GM19238 (cell line): ENCODE measurements at regions not wholly inside any gene's neighbourhood (a gene's known extent, or its start where the extent isn't known, plus 50 kb on each side); places are given as distances from the start of the nearest gene placed in this dataset.
"Not testable (repeated sequence)": the region's sequence is repeated elsewhere in the genome, so short reads cannot be mapped to it uniquely, and the experiment has no call there.

Experiments
- DNase-seq: peaks from one replicate; pipeline ENCODE4 v3.0.0; 2011; ENCODE audit warnings: low spot score; ENCODE audit not compliant: insufficient read length

- no peak for DNase-seq
Measured at GRCh38 chr5:18321262-18321942, 687.1 kb downstream of the TAF11L14 start.

DNA sequence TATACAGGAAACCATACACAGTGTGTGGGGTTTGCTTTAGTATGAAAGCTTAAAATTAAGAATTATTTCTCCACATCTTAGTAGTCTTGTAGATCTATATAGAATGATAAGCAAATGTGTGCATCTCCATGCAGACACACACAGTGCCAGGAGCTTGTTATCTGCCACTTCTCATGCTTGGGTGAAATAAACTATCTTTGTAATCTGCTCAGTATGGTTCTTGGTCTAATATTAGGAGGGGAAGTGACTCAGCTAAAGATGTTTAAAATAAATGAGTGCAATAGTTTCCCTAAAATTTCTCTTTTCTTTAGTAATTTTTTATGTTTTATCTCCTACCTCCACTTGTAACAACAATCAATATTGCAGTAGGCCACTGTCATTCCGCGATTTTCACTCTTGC lies 689.6 kb downstream of the TAF11L14 start:
- no peak for DNase-seq

DNA sequence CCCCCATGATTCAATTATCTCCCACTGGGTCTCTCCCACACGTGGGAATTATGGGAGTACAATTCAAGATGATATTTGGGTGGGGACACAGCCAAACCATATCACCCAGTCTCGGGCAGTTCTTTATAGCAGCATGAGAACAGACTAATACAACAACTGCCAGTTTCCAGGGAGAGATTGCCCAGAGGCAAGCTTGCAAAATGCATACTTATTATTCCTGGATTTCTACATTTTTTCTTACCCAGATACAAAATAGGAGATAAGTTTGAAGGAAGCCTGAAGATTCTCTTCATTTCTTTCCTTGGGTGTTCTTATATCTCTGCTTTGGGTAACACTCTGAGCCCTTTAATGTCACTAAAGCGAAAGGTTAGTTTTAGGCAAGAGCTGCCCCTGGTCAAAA lies 691.2 kb downstream of the TAF11L14 start:
- DNase-seq, result no peak

- no peak for DNase-seq
Measured at GRCh38 chr5:18329328-18329727, 695.1 kb downstream of the TAF11L14 start.

DNA sequence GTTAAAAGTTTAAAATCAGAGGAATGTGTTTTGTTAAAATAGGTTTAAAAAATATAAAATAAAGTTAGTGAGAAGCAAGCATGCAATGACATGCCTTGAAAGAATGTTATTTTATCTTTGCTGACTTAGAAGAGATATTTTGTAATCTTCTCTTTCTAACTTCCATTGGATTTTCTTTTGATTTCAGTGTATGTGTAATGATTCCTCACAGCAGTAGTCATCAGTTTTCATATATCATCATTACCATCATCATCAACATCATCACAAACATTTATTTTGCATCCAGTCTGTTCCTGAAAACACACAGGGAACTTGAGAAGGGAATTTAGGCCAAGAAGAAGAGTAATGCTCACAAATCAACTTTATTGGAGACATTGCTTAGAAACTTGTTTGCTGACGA lies 699.6 kb downstream of the TAF11L14 start:
- no peak for DNase-seq

DNA sequence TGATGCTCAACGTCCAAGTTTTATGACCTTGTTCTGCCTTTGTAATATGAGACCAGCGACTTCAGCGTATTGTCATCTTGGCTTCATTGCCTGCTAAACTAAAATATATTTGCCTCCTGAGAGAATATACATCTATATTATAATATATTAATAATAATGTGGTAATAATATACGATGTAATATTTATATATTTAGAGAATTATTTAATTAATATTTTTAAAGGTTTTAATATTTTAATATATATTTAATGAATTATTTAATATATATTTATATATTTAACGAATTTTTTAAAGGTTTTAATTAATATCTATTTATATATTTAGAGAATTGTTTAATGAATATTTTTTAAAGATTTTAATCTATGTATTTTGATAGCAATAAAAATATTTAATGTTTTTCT lies 700.7 kb downstream of the TAF11L14 start:
- DNase-seq, result no peak

DNA sequence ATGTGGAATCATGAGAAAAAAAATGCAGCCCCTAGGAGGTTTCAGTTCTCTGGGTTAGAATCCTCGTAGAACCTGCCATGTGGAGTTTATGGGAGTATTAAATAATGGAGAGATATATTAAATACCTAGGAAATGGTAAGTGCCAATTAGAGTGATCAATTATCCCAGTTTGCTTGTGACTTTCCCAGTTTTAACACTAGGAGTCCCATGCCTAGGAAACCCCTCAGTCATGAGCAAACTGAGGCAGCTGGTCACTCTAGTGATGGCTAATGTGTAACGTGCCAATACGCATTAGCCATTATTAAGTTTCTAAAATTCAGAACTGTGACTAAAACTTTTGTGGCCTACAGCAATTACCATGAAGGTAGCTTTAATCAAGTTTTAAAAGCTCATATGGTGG lies 720.6 kb downstream of the TAF11L14 start:
- no peak for DNase-seq

- no peak for DNase-seq
Measured at GRCh38 chr5:18357486-18357885, 723.2 kb downstream of the TAF11L14 start.

DNA sequence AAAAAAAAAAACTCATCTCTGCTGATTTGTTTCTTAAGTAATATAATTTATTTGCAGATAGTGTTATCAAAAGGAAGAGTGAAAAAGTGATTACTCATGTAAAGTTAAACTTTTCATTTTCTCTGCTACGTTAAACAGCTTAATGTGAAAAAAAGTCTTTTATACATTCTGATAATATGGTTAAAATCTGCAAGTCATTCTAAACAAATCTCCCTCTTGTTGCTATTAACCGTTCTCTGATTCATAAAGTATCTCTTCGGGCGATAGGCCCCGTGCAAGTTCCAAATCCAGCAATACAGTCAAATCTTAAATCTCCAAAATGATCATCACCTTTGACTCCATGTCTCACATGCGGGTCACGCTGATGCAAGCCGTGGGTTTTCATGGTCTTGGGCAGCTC lies 732.0 kb downstream of the TAF11L14 start:
- no peak for DNase-seq

GRCh38 chr5:18370531-18370930 lies 736.3 kb downstream of the TAF11L14 start:
- no peak for DNase-seq

DNA sequence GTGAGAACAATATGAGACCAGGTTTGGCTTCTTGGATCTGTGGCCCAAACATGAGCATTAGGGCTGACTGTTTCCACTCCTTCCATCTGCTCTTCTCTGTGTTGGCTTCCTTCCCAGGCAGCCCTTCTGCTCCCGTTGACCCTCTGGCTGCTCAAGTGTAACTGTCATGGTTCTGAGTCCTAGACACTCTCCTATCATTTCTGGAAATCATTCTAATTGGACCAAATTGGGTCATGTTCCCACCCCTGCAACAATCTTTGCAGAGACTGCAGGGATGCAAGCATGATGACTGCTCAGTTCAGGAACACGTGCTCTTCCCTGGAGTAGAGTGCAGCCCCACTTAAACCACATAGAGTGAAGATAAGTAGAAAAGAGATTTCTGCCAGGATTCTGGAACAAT lies 741.4 kb downstream of the TAF11L14 start:
- DNase-seq, result no peak

- no peak for DNase-seq
Measured at GRCh38 chr5:18378066-18378465, 743.8 kb downstream of the TAF11L14 start.

DNA sequence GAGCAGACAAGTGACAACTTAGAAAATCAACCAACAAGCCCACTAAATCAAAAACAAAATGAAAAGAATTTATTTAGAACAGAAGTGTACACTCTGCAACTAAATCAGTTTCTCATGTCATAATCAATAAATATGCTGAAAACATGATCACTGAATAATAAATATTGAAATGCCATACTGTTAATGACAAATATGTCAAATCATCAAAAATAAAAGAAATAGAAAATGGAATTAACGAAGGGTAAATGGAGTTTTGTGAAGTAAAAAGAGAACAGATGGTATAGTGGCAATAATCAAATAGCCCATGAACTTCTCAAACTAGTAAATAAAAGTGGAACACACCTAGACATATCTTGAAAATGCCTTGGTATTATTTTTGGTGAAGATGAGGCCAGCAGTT lies 744.9 kb downstream of the TAF11L14 start:
- DNase-seq, result no peak

DNA sequence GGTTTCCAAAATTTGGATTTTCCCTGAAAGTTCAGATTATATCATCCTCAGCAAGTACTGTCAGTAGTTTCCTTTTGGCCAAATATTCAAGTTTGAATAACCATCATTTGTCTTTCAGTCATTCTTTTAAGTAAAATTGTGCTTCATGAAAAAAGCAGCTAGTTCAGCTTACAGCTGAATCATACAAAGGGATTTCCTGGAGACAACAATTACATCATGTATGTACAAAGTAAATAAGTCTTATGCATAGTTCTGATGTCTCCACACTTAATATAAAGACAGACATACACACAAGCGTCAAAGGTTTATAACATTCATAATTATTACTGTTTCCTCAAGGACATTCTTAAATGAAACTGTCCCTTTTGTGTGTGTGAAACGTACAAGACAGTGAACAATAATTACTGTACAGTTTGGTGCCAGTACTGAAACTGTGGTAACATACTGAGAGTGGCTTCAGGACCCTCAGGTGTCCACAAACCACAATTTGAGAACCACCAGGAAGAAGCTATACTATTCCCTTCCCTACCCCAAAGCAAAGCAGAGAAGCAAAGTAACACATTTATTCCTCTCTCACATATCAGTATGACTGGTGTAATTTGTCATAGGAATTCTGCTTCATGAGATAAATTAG lies 746.6 kb downstream of the TAF11L14 start:
- DNase-seq, result no peak

DNA sequence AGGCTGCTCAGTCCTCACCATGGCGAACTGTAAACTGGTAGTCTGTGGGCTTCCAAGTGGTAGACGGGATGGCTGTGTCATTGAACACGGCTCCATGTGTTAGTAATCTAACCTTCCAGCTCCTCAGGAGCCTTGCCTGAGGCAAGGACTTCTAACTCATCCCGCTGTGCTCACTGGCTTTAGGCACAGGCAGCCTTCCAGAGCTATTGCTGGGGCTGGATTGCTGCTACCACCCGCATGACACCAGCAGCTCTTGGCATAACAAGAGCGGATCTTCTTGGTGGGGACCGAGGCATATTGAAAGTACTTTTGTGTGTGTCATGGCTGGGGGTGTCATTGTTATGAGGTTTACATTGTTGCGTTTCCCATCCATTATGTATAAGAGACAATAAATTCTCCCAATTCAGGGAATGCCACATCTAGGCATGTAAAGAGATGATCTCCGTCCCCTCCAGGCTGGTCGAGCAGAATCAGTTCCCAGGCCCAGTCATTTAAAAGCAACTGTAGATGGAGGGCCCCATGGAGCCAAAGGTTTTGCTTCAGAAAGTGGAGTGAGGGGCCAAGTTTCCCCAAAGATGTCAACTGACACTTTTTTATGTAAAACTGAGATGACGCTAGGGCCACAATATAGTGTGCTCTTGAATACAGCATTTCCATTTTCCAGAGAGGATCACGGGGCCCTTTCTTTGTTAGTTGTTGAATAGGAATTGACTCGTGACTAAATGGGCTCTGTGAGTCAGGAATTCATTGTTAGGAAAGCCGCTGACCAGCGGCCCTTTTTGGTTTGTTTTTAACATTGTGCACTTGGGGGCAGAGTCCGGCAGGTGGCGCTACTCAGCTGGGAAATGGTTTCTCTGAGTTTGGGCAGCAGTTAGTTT lies 759.5 kb downstream of the TAF11L14 start:
- no peak for DNase-seq

- DNase-seq, result no peak
Measured at GRCh38 chr5:18394443-18394804, 760.2 kb downstream of the TAF11L14 start.

- DNase-seq, result no peak
Measured at GRCh38 chr5:18395126-18396110, 761.2 kb downstream of the TAF11L14 start.

DNA sequence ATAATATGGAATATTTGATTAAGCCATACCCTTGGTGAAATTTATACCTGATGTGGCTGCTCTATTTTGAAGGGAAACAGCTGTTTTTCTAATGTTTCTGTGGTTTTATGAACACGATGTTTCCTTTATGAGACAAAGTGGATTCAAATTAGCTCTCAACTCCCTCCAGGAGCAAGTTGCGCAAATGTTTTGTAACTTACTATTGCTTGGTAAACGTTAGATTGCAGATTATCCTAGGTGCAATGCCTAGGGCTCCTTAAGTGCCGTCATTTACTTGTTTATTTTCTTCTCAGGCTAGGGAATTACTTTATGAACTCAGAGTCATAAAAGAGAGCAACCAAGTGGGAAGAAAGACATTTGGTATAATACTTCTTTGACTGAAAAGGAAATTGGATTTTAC lies 763.1 kb downstream of the TAF11L14 start:
- DNase-seq, result no peak

DNA sequence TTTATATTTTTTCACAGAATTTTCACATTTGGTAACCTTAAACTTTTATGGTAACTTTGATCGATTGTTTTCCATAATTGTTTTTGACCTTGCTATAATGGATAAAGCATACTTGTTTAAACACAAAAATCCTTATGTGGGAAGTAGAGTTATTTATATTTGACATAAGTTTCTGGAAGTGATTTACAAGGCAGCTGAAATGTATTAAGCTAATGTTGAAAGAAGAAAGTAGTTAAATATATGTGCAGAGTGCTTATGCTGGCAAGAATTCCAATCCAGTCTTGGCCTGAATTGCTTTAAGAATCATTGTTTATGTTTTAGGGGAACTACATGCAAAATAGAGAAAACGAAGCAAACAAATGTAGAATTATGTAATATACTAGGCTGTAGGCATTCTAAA lies 763.6 kb downstream of the TAF11L14 start:
- no peak for DNase-seq

DNA sequence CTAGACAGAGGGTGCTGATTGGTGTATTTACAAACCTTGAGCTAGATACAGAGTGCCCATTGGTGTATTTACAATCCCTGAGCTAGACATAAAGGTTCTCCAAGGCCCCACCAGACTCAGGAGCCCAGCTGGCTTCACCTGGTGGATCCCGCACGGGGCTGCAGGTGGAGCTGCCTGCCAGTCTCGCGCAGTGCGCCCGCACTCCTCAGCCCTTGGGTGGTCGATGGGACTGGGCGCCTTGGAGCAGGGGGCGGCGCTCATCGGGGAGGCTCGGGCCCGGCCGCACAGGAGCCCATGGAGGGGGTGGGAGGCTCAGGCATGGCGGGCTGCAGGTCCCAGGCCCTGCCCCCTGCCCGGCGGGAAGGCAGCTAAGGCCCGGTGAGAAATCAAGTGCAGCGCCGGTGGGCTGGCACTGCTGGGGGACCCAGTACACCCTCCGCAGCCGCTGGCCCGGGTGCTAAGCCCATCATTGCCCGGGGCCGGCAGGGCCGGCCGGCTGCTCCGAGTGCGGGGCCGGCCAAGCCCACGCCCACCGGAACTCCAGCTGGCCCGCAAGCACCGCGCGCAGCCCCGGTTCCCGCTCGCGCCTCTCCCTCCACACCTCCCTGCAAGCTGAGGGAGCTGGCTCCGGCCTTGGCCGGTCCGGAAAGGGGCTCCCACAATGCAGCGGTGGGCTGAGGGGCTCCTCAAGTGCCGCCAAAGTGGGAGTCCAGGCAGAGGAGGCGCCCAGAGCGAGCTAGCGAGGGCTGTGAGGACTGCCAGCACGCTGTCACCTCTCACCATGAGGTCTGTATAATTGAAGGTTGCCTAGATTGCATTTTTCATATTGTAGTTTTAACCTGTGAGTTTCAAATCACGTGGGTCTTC lies 765.4 kb downstream of the TAF11L14 start:
- not testable (repeated sequence) for DNase-seq
